DOHH2 (cell line): ENCODE measurements at regions not wholly inside any gene's neighbourhood (a gene's known extent, or its start where the extent isn't known, plus 50 kb on each side); places are given as distances from the start of the nearest gene placed in this dataset.

ENCODE experiments used
- EZH2phosphoT487 ChIP-seq: fragments of 200-600 bp; sonication (generic); IDR thresholded peaks from 2 replicates; pipeline ENCODE4 v1.6.1; 2017; ENCODE audit warnings: borderline replicate concordance, mild to moderate bottlenecking, antibody characterized with exemption, low read length, moderate library complexity, mixed read lengths
- TF ChIP-seq, protein P1 (sequence below): fragments of 200-600 bp; sonication (generic); IDR thresholded peaks from one replicate; pipeline ENCODE4 v1.5.1; 2014; ENCODE audit warnings: antibody characterized with exemption, mild to moderate bottlenecking, low read depth, low read length; ENCODE audit not compliant: poor library complexity, severe bottlenecking

DNA sequence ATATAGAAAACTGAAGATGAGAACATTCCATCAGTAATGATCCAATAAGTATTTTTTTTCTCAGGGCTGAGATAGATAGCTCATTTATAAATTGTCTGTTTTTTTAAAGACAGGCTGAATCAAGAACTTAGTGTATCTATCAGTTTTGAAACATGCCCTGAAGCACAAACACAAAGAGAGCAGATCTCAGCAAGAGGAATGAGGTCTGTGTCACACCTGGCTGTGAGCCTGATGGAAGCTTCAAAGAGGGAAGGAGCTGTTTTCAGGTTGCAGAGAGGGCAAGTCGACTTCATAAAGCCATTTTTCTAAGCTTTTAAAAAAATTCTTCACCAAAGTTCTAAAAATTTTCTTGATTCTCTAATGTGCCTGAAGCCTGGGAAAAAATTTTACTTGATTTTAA is 434.9 kb downstream of the PDGFC start:
- TF ChIP-seq, protein P1, sequence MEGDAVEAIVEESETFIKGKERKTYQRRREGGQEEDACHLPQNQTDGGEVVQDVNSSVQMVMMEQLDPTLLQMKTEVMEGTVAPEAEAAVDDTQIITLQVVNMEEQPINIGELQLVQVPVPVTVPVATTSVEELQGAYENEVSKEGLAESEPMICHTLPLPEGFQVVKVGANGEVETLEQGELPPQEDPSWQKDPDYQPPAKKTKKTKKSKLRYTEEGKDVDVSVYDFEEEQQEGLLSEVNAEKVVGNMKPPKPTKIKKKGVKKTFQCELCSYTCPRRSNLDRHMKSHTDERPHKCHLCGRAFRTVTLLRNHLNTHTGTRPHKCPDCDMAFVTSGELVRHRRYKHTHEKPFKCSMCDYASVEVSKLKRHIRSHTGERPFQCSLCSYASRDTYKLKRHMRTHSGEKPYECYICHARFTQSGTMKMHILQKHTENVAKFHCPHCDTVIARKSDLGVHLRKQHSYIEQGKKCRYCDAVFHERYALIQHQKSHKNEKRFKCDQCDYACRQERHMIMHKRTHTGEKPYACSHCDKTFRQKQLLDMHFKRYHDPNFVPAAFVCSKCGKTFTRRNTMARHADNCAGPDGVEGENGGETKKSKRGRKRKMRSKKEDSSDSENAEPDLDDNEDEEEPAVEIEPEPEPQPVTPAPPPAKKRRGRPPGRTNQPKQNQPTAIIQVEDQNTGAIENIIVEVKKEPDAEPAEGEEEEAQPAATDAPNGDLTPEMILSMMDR: no peak
- no peak for TF ChIP-seq EZH2phosphoT487
